Activated CD4-positive, alpha-beta T cell treated with anti-CD3 and anti-CD28 coated beads for 36 hours (primary cell): ENCODE measurements at regions not wholly inside any gene's neighbourhood (a gene's known extent, or its start where the extent isn't known, plus 50 kb on each side); places are given as distances from the start of the nearest gene placed in this dataset.
"Not testable (repeated sequence)": the region's sequence is repeated elsewhere in the genome, so short reads cannot be mapped to it uniquely, and the experiment has no call there.

Source experiments
- ATAC-seq: fragments of 200-7000 bp; cut with Tn5 transposase; one replicate; pipeline ENCODE4 v1.10.0; 2021; ENCODE audit warnings: mild to moderate bottlenecking, moderate library complexity
- CTCF ChIA-PET: fragments of 350-600 bp; sonication (Branson Sonifier 250); formaldehyde crosslinking; loops from one replicate; lab custom pipeline; 2021; ENCODE audit warnings: antibody characterized with exemption; lab: Charles Lee
- POLR2A ChIA-PET: fragments of 350-600 bp; sonication (Branson Sonifier 250); formaldehyde crosslinking; loops from one replicate; lab custom pipeline; 2021; ENCODE audit warnings: antibody characterized with exemption, inconsistent platforms; lab: Charles Lee
- DNase-seq: peaks from one replicate; pipeline ENCODE4 v3.0.0-alpha.2; 2020
- H3K27ac Mint-ChIP-seq: one replicate; pipeline ENCODE4 v1.8.0; 2021; ENCODE audit warnings: mixed read lengths
- H3K27me3 Mint-ChIP-seq: one replicate; pipeline ENCODE4 v1.8.0; 2021; ENCODE audit warnings: mixed read lengths
- H3K36me3 Mint-ChIP-seq: one replicate; pipeline ENCODE4 v1.8.0; 2021; ENCODE audit warnings: low read depth, mixed read lengths
- H3K4me1 Mint-ChIP-seq: one replicate; pipeline ENCODE4 v1.8.0; 2021; ENCODE audit warnings: mixed read lengths
- H3K4me3 Mint-ChIP-seq: one replicate; pipeline ENCODE4 v1.8.0; 2021; ENCODE audit warnings: mild to moderate bottlenecking, moderate library complexity, mixed read lengths
- H3K9me3 Mint-ChIP-seq: one replicate; pipeline ENCODE4 v1.8.0; 2021; ENCODE audit warnings: low read depth, mixed read lengths
- intact Hi-C, 2 experiments: fragments of 100-400 bp; cut with DNase I in 1 of 2; cut with micrococcal nuclease in 1 of 2; formaldehyde crosslinking; loops; one replicate each; pipeline versions ENCODE4 v1.14.2 to v1.15.1; 2022 to 2024; cut with DNase I, micrococcal nuclease

DNA sequence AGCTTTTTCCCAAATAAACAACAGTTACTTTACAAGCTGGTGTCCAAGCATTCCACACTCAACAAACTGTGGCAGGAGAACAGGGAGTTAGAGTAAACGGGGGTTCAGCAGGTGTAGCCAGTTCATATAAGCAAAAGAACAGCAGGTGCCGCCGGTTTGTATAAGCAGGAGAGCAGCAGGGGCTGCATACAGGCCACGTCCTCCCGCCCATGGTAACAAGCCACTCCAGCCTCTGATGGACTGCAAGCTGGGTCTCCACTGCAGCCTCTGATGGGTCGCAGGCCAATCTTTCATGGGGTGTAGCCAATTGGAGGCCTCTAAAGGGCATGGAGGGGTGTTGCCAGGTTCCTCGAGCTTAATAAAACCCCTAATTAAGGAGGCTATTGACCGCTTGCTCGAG is 189.3 kb downstream of the ANKRD30B start:
- ChIA-PET POLR2A (no interaction called here), CTCF (no interaction called here)
- ATAC-seq = no peak
- H3K27ac Mint-ChIP-seq = no peak overlapping the region
- H3K36me3 Mint-ChIP-seq = no peaks in the 10 kb centered on the region
- DNase-seq = no peak
- no peak overlapping the region for H3K4me3 Mint-ChIP-seq
- no peaks in the 10 kb centered on the region for H3K27me3 Mint-ChIP-seq
- no peaks in the 10 kb centered on the region for H3K9me3 Mint-ChIP-seq
- H3K4me1 Mint-ChIP-seq = no peaks in the 10 kb centered on the region
- intact Hi-C loops = loop anchor here in 1 of 2 experiments (10.0 kb wide), 1 partner anchor 62 kb away; no protein-coding TSS in a partner anchor

DNA sequence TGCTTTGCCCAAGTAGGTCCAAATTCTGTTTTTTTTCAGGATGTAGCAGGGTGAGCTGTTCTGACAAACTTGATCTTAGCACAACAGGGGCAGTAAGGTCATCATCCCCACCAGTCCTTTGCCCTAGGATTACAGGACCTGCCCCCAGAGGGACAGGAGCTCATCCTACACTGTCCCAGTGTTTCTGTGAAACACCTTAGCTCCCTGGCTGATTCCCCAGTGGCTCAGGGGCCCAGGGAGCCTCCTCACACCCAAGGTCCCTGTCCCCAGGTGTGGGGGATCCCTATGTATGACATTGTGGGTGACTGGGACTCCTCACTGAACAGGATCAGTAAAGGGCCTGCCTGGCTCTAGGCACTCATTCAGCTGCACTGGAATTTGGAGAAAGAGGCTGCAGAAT is 191.2 kb downstream of the ANKRD30B start:
- H3K36me3 Mint-ChIP-seq = no peaks in the 10 kb centered on the region
- no peak overlapping the region for H3K4me3 Mint-ChIP-seq
- no peak for ATAC-seq
- H3K27ac Mint-ChIP-seq = no peak overlapping the region
- ChIA-PET POLR2A (no interaction called here), CTCF (no interaction called here)
- intact Hi-C loops = loop anchor here in 1 of 2 experiments (10.0 kb wide), 1 partner anchor 64 kb away; no protein-coding TSS in a partner anchor
- H3K27me3 Mint-ChIP-seq = no peaks in the 10 kb centered on the region
- no peaks in the 10 kb centered on the region for H3K9me3 Mint-ChIP-seq
- H3K4me1 Mint-ChIP-seq = no peaks in the 10 kb centered on the region
- DNase-seq = no peak

DNA sequence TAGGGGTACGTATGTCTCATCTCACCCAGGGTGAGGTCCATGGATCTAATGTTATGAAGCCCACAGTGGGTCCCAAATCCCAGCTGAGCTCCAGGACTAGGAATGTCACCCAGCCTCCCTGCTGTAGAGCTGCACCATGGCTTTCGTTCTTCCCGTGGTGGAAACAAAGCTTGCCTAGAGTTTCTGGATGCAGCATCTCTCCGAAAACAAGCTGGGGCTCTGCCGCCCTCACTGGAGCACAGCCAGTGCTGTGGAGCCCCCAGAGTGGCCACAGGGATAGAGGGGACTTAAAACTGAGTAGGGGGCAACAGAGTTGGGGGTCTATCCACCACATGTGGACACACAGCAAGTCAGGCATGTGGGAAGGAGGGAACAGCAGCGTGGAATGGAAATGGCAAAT is 192.1 kb downstream of the ANKRD30B start:
- ATAC-seq, H3K27ac Mint-ChIP-seq, H3K4me1 Mint-ChIP-seq, DNase-seq, intact Hi-C loops, H3K36me3 Mint-ChIP-seq, H3K27me3 Mint-ChIP-seq, H3K4me3 Mint-ChIP-seq, CTCF ChIA-PET, POLR2A ChIA-PET, H3K9me3 Mint-ChIP-seq: not testable (repeated sequence)

DNA sequence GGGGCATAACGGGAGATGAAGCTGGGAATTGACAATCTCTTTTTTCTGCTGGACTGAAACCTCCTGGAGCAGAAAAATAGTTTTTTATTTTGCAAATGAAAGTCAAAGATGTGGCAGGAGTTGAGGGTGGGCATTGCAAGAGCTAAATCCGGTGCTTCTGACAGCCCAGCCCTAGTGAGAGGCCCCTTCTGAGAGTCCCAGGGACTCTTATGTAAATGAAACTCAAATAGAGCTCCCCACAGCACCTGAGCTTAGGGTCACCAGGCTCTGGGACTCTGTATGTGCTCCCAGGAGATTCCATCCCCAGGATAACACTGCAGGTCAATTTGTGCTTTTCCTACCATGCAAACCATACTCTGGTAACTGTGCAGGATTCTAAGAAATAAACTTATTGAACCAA is 192.8 kb downstream of the ANKRD30B start:
- no peak overlapping the region for H3K27ac Mint-ChIP-seq
- POLR2A ChIA-PET = no interaction called here
- DNase-seq (no peak), ATAC-seq (no peak)
- H3K36me3 Mint-ChIP-seq = no peaks in the 10 kb centered on the region
- H3K4me1 Mint-ChIP-seq = no peaks in the 10 kb centered on the region
- H3K27me3 Mint-ChIP-seq = no peaks in the 10 kb centered on the region
- intact Hi-C loops = no loop called here
- CTCF ChIA-PET = no interaction called here
- H3K4me3 Mint-ChIP-seq = no peak overlapping the region
- H3K9me3 Mint-ChIP-seq = no peaks in the 10 kb centered on the region

DNA sequence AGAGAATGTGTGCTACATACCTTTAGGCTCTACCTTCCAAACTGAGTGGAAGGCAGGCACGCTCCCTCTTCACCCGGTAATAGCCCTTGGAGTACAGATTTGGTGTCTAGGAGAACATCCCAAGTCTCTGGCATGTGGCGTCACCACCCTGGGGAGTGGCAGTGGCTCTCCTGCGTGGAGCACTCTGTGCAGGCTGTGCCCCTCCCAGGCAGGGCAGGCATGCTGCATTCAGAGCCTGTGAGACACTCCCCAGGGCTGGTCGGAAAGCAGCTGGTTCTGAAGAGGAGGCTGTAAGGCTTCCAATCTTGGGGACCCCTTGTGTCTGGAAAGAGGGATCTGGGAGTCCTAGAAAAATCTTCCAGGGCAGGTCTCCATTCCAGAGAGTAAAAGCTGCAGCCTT is 193.3 kb downstream of the ANKRD30B start:
- ATAC-seq = no peak
- Mint-ChIP-seq H3K9me3 (no peaks in the 10 kb centered on the region), H3K4me1 (no peaks in the 10 kb centered on the region), H3K27ac (no peak overlapping the region), H3K27me3 (no peaks in the 10 kb centered on the region), H3K36me3 (no peaks in the 10 kb centered on the region), H3K4me3 (no peak overlapping the region)
- ChIA-PET POLR2A (no interaction called here), CTCF (no interaction called here)
- DNase-seq = no peak
- intact Hi-C loops = no loop called here

DNA sequence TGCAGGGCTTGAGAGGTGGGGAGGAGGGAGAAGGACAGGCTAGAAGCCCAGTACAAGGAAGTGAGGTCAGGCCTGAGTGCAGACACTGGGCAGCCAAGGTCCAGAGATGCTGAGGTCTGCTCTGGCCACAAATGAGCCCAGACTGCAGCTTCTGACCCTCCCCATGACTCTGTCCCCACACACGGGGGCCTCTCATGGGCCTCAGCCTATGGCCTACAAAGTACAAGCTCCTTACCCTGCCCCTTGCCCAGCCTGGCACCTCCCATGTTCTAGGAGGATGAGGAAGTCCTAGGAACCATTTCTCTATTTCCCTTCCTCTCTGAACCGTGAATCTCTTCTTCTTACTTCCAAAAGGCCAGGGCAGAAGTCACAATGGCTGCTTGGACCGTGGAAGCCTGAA is 193.8 kb downstream of the ANKRD30B start:
- intact Hi-C loops = no loop called here
- Mint-ChIP-seq H3K4me3 (no peak overlapping the region), H3K9me3 (no peaks in the 10 kb centered on the region), H3K27me3 (no peaks in the 10 kb centered on the region), H3K36me3 (no peaks in the 10 kb centered on the region), H3K27ac (no peak overlapping the region), H3K4me1 (no peaks in the 10 kb centered on the region)
- ATAC-seq (no peak), DNase-seq (no peak)
- CTCF ChIA-PET = no interaction called here
- POLR2A ChIA-PET = no interaction called here

DNA sequence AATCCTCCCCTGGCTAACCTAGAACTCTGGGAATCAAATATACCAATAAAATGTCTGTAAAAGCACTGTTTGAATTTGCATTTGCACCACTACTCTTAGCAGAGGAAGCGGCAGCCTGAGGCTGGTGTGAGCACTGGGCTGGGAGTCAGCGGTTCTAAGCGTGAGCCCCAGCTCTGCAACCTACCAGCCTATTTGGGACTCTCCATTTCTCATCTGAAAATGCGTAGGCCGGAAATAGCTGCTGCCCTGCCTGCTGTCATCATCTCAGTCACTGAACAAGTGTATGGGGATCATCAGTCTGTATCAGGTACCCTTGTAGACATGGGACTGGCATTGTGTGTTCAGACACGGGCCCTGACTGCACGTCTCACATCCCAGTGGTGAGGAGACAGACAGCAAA is 194.3 kb downstream of the ANKRD30B start:
- no peaks in the 10 kb centered on the region for H3K36me3 Mint-ChIP-seq
- no peaks in the 10 kb centered on the region for H3K9me3 Mint-ChIP-seq
- H3K4me3 Mint-ChIP-seq = no peak overlapping the region
- no peak for DNase-seq
- intact Hi-C loops = no loop called here
- ATAC-seq = no peak
- no peaks in the 10 kb centered on the region for H3K4me1 Mint-ChIP-seq
- H3K27ac Mint-ChIP-seq = no peak overlapping the region
- no peaks in the 10 kb centered on the region for H3K27me3 Mint-ChIP-seq
- CTCF ChIA-PET = interaction anchor here (0.6 kb wide), 1 partner anchor 36 kb away, joined by 3 read pairs; no protein-coding TSS in a partner anchor
- POLR2A ChIA-PET = no interaction called here

DNA sequence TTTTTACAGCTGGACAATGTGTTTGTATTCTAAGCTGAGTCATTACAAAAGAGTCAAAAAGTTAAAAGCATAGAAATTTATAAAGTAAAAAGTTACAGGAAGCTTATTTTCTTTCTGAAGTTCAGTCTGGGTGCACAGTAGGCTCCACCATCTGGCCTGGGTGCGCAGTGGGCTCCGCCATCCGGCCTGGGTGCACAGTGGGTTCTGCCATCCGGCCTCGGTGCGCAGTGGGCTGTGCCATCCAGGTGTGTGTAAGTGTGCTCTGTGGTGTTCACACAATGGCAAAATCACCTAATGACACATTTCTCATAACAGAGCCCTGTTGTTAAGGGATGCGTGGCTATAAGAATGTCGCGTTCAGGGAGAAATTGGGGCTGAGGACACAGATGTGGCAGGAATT is 195.5 kb downstream of the ANKRD30B start:
- Mint-ChIP-seq H3K36me3 (no peaks in the 10 kb centered on the region), H3K4me3 (no peak overlapping the region), H3K27me3 (no peaks in the 10 kb centered on the region), H3K4me1 (no peaks in the 10 kb centered on the region), H3K27ac (no peak overlapping the region), H3K9me3 (no peaks in the 10 kb centered on the region)
- intact Hi-C loops = no loop called here
- DNase-seq = no peak
- POLR2A ChIA-PET = no interaction called here
- CTCF ChIA-PET = no interaction called here
- no peak for ATAC-seq

DNA sequence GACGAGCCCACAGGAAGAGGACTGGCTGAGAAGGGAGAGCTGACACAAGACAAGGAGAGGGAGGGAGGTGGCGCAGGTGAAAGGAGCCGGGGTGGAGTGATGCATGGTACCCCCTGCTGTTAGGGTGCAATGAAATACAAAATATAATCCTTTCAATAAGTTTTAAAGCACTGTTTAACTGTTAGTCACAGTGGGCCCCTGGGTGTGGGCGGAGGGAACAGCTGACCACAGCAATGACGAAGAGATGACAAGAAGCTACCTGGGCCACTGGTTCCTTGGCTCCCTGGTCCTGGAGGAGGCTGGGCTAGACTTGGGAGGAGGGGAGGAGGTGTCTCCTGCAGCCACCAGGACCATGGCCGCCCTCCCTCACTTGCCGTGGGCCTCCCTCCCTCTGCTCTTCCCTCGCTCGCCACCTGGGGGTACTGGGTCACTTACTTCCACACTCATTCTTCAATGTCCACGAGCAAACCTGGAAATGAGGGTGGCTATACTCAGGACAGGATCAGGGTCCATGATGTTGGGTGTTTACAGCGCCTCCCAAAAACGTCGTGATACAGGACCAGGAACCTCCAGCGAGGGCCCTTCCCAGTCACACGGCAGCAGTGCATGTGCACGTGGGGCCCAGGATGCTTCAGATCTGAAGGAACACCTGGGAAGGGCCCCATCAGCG is 196.1 kb downstream of the ANKRD30B start:
- POLR2A ChIA-PET = no interaction called here

DNA sequence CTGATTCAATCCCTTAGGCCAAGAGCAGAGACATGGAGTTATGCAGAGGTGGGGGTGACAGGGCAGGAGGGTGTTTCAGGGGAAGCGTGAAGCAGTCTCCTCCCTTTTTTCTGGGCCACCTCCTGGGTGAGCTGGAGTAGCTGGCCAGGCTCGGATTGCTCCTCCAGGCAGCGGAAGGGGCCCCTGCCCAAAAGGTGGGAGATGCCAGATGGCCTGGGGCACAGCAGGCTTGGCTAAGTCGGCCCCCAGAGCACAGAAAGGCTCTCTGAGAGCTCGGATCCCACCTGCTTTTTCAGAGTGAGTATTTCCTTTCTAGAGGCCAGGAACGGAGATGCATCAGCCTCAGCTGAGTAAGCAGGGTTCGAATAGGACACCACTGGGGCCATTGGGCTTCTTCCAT is 196.9 kb downstream of the ANKRD30B start:
- no peaks in the 10 kb centered on the region for H3K4me1 Mint-ChIP-seq
- no peak overlapping the region for H3K27ac Mint-ChIP-seq
- no peak overlapping the region for H3K4me3 Mint-ChIP-seq
- ATAC-seq (no peak), DNase-seq (no peak)
- no peaks in the 10 kb centered on the region for H3K36me3 Mint-ChIP-seq
- CTCF ChIA-PET = no interaction called here
- no peaks in the 10 kb centered on the region for H3K27me3 Mint-ChIP-seq
- intact Hi-C loops = no loop called here
- POLR2A ChIA-PET = no interaction called here
- H3K9me3 Mint-ChIP-seq = no peaks in the 10 kb centered on the region

More for the DNA sequence above, 196.1 kb downstream of the ANKRD30B start:
- H3K4me3 Mint-ChIP-seq = no peak overlapping the region
- no peak overlapping the region for H3K27ac Mint-ChIP-seq
- intact Hi-C loops = no loop called here
- H3K4me1 Mint-ChIP-seq = no peaks in the 10 kb centered on the region
- ATAC-seq (no peak), DNase-seq (no peak)
- CTCF ChIA-PET = no interaction called here
- no peaks in the 10 kb centered on the region for H3K9me3 Mint-ChIP-seq
- no peaks in the 10 kb centered on the region for H3K36me3 Mint-ChIP-seq
- no peaks in the 10 kb centered on the region for H3K27me3 Mint-ChIP-seq

DNA sequence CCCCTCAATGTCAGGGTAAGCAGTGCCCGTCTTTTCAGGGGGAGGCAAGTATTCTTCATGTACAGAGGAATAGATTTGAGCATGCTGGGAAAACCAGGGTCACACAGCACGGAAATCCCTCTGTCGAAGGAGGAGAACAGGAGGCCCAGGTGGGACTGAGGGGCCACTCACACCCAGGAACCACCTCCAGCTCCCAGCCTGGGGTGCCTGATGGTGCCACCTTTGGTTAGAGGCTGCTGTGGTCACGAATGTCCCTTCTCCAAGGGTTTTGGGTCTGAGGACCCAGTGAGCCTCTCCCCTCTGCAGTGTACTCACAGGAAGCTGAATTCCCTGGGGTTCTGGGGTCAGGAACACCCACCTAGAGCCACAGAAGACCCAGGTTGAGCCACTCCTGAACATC is 197.3 kb downstream of the ANKRD30B start:
- DNase-seq (no peak), ATAC-seq (no peak)
- Mint-ChIP-seq H3K27ac (no peak overlapping the region), H3K4me3 (no peak overlapping the region), H3K4me1 (no peaks in the 10 kb centered on the region), H3K9me3 (no peaks in the 10 kb centered on the region), H3K36me3 (no peaks in the 10 kb centered on the region), H3K27me3 (no peaks in the 10 kb centered on the region)
- intact Hi-C loops = no loop called here
- CTCF ChIA-PET = no interaction called here
- POLR2A ChIA-PET = no interaction called here

DNA sequence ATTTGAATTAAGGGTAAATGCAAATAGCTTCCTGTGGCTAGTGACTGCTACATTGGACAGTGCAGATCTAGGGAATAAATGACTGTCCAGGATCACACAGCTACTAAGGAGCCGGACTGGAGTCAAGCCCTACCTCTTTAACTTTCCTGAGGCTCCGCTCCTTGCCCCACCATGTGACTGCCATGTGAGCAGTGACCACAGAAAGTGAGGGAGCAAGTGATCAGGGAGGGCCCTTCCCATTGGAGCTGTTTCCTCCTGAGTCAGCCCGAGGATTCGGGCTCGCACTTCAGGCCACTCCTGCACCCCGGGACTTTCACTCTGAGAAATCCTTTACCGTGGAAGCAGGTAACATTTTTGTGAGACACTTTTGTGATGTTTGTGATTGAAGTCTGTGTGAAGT is 198.0 kb downstream of the ANKRD30B start:
- H3K27ac Mint-ChIP-seq = no peak overlapping the region
- no peak overlapping the region for H3K4me3 Mint-ChIP-seq
- H3K9me3 Mint-ChIP-seq = no peaks in the 10 kb centered on the region
- POLR2A ChIA-PET = no interaction called here
- CTCF ChIA-PET = no interaction called here
- H3K4me1 Mint-ChIP-seq = no peaks in the 10 kb centered on the region
- no peak for ATAC-seq
- intact Hi-C loops = no loop called here
- no peak for DNase-seq
- H3K36me3 Mint-ChIP-seq = no peaks in the 10 kb centered on the region
- H3K27me3 Mint-ChIP-seq = no peaks in the 10 kb centered on the region
